Osteocyte (in vitro differentiated cells): ENCODE measurements at regions not wholly inside any gene's neighbourhood (a gene's known extent, or its start where the extent isn't known, plus 50 kb on each side); places are given as distances from the start of the nearest gene placed in this dataset.

Experiments
- DNase-seq: peaks from one replicate; pipeline ENCODE4 v3.0.0; 2021; ENCODE audit warnings: mixed read lengths; ENCODE audit not compliant: unreplicated experiment; ENCODE audit errors: extremely low spot score
- H3K27ac Mint-ChIP-seq: one replicate; pipeline ENCODE4 v1.8.0; 2021; ENCODE audit warnings: mild to moderate bottlenecking, mixed read lengths; ENCODE audit not compliant: unreplicated experiment
- H3K27me3 Mint-ChIP-seq: one replicate; pipeline ENCODE4 v1.8.0; 2021; ENCODE audit warnings: mixed read lengths; ENCODE audit not compliant: unreplicated experiment
- H3K36me3 Mint-ChIP-seq: one replicate; pipeline ENCODE4 v1.8.0; 2021; ENCODE audit warnings: mixed read lengths; ENCODE audit not compliant: unreplicated experiment
- H3K4me1 Mint-ChIP-seq: one replicate; pipeline ENCODE4 v1.8.0; 2021; ENCODE audit warnings: mixed read lengths; ENCODE audit not compliant: unreplicated experiment
- H3K4me3 Mint-ChIP-seq: one replicate; pipeline ENCODE4 v1.8.0; 2021; ENCODE audit warnings: mild to moderate bottlenecking, moderate library complexity, mixed read lengths; ENCODE audit not compliant: unreplicated experiment
- H3K9me3 Mint-ChIP-seq: one replicate; pipeline ENCODE4 v1.8.0; 2021; ENCODE audit warnings: mixed read lengths; ENCODE audit not compliant: unreplicated experiment
- CTCF ChIP-seq: fragments of 200-600 bp; sonication (generic); IDR thresholded peaks from 2 replicates; pipeline ENCODE4 v1.5.0; 2021; ENCODE audit warnings: antibody characterized with exemption, mild to moderate bottlenecking, moderate library complexity

GRCh38 chr14:98808494-98809407 lies 463.2 kb downstream of the BCL11B start:
- no peaks in the 10 kb centered on the region for H3K4me1 Mint-ChIP-seq
- no peaks in the 10 kb centered on the region for H3K36me3 Mint-ChIP-seq
- no peak for TF ChIP-seq CTCF
- H3K9me3 Mint-ChIP-seq = no peaks in the 10 kb centered on the region
- no peak overlapping the region for H3K4me3 Mint-ChIP-seq
- H3K27me3 Mint-ChIP-seq = peaks cover 3% of the 10 kb centered on the region
- H3K27ac Mint-ChIP-seq = no peak overlapping the region
- DNase-seq = no peak

GRCh38 chr14:98816195-98816594 lies 455.8 kb downstream of the BCL11B start:
- H3K27me3 Mint-ChIP-seq = no peaks in the 10 kb centered on the region
- H3K36me3 Mint-ChIP-seq = no peaks in the 10 kb centered on the region
- no peak for TF ChIP-seq CTCF
- no peak overlapping the region for H3K27ac Mint-ChIP-seq
- H3K4me1 Mint-ChIP-seq = no peaks in the 10 kb centered on the region
- no peak for DNase-seq
- no peaks in the 10 kb centered on the region for H3K9me3 Mint-ChIP-seq
- H3K4me3 Mint-ChIP-seq = no peak overlapping the region

- Mint-ChIP-seq H3K9me3 (no peaks in the 10 kb centered on the region), H3K27me3 (no peaks in the 10 kb centered on the region), H3K27ac (no peak overlapping the region), H3K4me3 (no peak overlapping the region), H3K36me3 (no peaks in the 10 kb centered on the region), H3K4me1 (no peaks in the 10 kb centered on the region)
- no peak for TF ChIP-seq CTCF
- DNase-seq = no peak
Measured at GRCh38 chr14:98816720-98817119, 455.3 kb downstream of the BCL11B start.

GRCh38 chr14:98819132-98819866 lies 452.7 kb downstream of the BCL11B start:
- no peaks in the 10 kb centered on the region for H3K27me3 Mint-ChIP-seq
- no peak overlapping the region for H3K27ac Mint-ChIP-seq
- H3K9me3 Mint-ChIP-seq = peaks cover 6% of the 10 kb centered on the region
- no peaks in the 10 kb centered on the region for H3K36me3 Mint-ChIP-seq
- no peaks in the 10 kb centered on the region for H3K4me1 Mint-ChIP-seq
- no peak for DNase-seq
- no peak overlapping the region for H3K4me3 Mint-ChIP-seq
- no peak for TF ChIP-seq CTCF

- H3K4me3 Mint-ChIP-seq = no peak overlapping the region
- H3K36me3 Mint-ChIP-seq = no peaks in the 10 kb centered on the region
- no peaks in the 10 kb centered on the region for H3K27me3 Mint-ChIP-seq
- no peak overlapping the region for H3K27ac Mint-ChIP-seq
- no peaks in the 10 kb centered on the region for H3K4me1 Mint-ChIP-seq
- no peak for TF ChIP-seq CTCF
- peaks cover 11% of the 10 kb centered on the region for H3K9me3 Mint-ChIP-seq
- no peak for DNase-seq
Measured at GRCh38 chr14:98819867-98820206, 452.2 kb downstream of the BCL11B start.
